Thyroid gland (tissue), 4 donors: ENCODE measurements at regions not wholly inside any gene's neighbourhood (a gene's known extent, or its start where the extent isn't known, plus 50 kb on each side); places are given as distances from the start of the nearest gene placed in this dataset.

ENCODE experiments used
- DNase-seq, 2 donors: peaks; one replicate each; pipeline ENCODE4 v3.0.0-alpha.2; 2019
- H3K27ac ChIP-seq, 3 donors: fragments of 200-600 bp; sonication (generic); 1 replicate in 2 of 3; 2 replicates in 1 of 3; pipeline ENCODE4 v1.5.1; 2016 to 2019; ENCODE audit warnings: mild to moderate bottlenecking in 1 of 3, moderate library complexity in 1 of 3
- H3K27me3 ChIP-seq: fragments of 200-600 bp; sonication (generic); one replicate; pipeline ENCODE4 v1.5.1; 2019
- H3K36me3 ChIP-seq, 2 donors: fragments of 200-600 bp; sonication (generic); one replicate each; pipeline ENCODE4 v1.5.1; 2016 to 2019
- H3K4me1 ChIP-seq, 2 donors: fragments of 200-600 bp; sonication (generic); one replicate each; pipeline ENCODE4 v1.5.1; 2017 to 2019
- H3K4me3 ChIP-seq, 3 donors: fragments of 200-600 bp; sonication (generic); replicated peaks in 1 of 3; 1 replicate in 2 of 3; 2 replicates in 1 of 3; pipeline ENCODE4 v1.5.1; 2016; ENCODE audit warnings: mild to moderate bottlenecking in 1 of 3
- H3K9me3 ChIP-seq: fragments of 200-600 bp; sonication (generic); one replicate; pipeline ENCODE4 v1.5.1; 2017
- POLR2A ChIP-seq, 2 donors: fragments of 450-650 bp; IDR thresholded peaks; one replicate each; pipeline ENCODE4 v1.6.1; 2017; ENCODE audit warnings: antibody characterized with exemption in 2 of 2, mild to moderate bottlenecking in 2 of 2, moderate library complexity in 1 of 2
- WGBS, 2 donors: methylation state at CpG; one replicate each; pipeline ENCODE4 v1.1.5; 2017; 5-methylcytosine and 5-hydroxymethylcytosine counted together
- intact Hi-C: fragments of 100-400 bp; cut with DNase I; formaldehyde crosslinking; loops from one replicate; pipeline ENCODE4 v1.15.1; 2023
- TF ChIP-seq, protein P1 (sequence below), 6 experiments: fragments of 200-600 bp in 3 of 6; fragments of 450-650 bp in 3 of 6; sonication (generic) in 3 of 6; IDR thresholded peaks; one replicate each; pipeline ENCODE4 v1.5.1; 2016 to 2019; ENCODE audit warnings: antibody characterized with exemption in 6 of 6, mild to moderate bottlenecking in 2 of 6, inconsistent platforms in 1 of 6, moderate library complexity in 1 of 6

GRCh38 chr13:37925878-37926473 is 56.4 kb upstream of the TRPC4 start:
- 87 to 90% methylated on average over 7 of the region's 7 CpGs for WGBS, 2 donors
- Histone ChIP-seq H3K27ac (no peak overlapping the region), H3K4me3 (no peak overlapping the region), H3K4me1 (no peaks in the 10 kb centered on the region), H3K36me3 (no peaks in the 10 kb centered on the region), H3K9me3 (no peaks in the 10 kb centered on the region), H3K27me3 (no peaks in the 10 kb centered on the region)
- no peak for DNase-seq
- no peak for TF ChIP-seq POLR2A (IDR thresholded peaks at IDR 0.05)
- intact Hi-C loops, result no loop called here

GRCh38 chr13:37923236-37923635 is 53.7 kb upstream of the TRPC4 start:
- TF ChIP-seq, protein P1, sequence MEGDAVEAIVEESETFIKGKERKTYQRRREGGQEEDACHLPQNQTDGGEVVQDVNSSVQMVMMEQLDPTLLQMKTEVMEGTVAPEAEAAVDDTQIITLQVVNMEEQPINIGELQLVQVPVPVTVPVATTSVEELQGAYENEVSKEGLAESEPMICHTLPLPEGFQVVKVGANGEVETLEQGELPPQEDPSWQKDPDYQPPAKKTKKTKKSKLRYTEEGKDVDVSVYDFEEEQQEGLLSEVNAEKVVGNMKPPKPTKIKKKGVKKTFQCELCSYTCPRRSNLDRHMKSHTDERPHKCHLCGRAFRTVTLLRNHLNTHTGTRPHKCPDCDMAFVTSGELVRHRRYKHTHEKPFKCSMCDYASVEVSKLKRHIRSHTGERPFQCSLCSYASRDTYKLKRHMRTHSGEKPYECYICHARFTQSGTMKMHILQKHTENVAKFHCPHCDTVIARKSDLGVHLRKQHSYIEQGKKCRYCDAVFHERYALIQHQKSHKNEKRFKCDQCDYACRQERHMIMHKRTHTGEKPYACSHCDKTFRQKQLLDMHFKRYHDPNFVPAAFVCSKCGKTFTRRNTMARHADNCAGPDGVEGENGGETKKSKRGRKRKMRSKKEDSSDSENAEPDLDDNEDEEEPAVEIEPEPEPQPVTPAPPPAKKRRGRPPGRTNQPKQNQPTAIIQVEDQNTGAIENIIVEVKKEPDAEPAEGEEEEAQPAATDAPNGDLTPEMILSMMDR (IDR thresholded peaks at IDR 0.05), result no peak
- no peaks in the 10 kb centered on the region for H3K36me3 ChIP-seq
- H3K4me1 ChIP-seq, result no peaks in the 10 kb centered on the region
- intact Hi-C loops, result no loop called here
- no peak overlapping the region for H3K27ac ChIP-seq
- no peak for DNase-seq
- H3K27me3 ChIP-seq, result no peaks in the 10 kb centered on the region
- no peak overlapping the region for H3K4me3 ChIP-seq
- H3K9me3 ChIP-seq, result no peaks in the 10 kb centered on the region

- no peak overlapping the region for H3K4me3 ChIP-seq
- H3K36me3 ChIP-seq, result no peaks in the 10 kb centered on the region
- no peaks in the 10 kb centered on the region for H3K9me3 ChIP-seq
- H3K27me3 ChIP-seq, result no peaks in the 10 kb centered on the region
- no peak for DNase-seq
- intact Hi-C loops, result no loop called here
- no peaks in the 10 kb centered on the region for H3K4me1 ChIP-seq
- no peak overlapping the region for H3K27ac ChIP-seq
- 75 to 76% methylated on average over 4 of the region's 4 CpGs for WGBS, 2 donors
- TF ChIP-seq, protein P1 (IDR thresholded peaks at IDR 0.05), result no peak
- no peak for TF ChIP-seq POLR2A (IDR thresholded peaks at IDR 0.05)
Measured at GRCh38 chr13:37919329-37919880, 49.8 kb upstream of the TRPC4 start.
